CD4-positive, alpha-beta T cell (primary cell): ENCODE measurements at regions not wholly inside any gene's neighbourhood (a gene's known extent, or its start where the extent isn't known, plus 50 kb on each side); places are given as distances from the start of the nearest gene placed in this dataset.

ENCODE experiments used
- ATAC-seq: fragments of 200-7000 bp; cut with Tn5 transposase; one replicate; pipeline ENCODE4 v1.10.0; 2022; ENCODE audit warnings: mild to moderate bottlenecking; ENCODE audit not compliant: poor library complexity
- CTCF ChIA-PET: fragments of 350-600 bp; sonication (Branson Sonifier 250); formaldehyde crosslinking; loops from one replicate; lab custom pipeline; 2021; ENCODE audit warnings: antibody characterized with exemption, inconsistent platforms; lab: Charles Lee
- POLR2A ChIA-PET: fragments of 350-600 bp; sonication (Branson Sonifier 250); formaldehyde crosslinking; loops from one replicate; lab custom pipeline; 2021; ENCODE audit warnings: antibody characterized with exemption, inconsistent platforms; lab: Charles Lee
- DNase-seq, 14 experiments: peaks; one replicate each; pipeline ENCODE4 v3.0.0-alpha.2; 2013 to 2020; ENCODE audit warnings: mixed read lengths in 2 of 14
- H3K27ac ChIP-seq, 2 donors: one replicate each; pipeline versions ENCODE4 v1.5.1 to v1.7.0; 2013; ENCODE audit warnings: low read length in 2 of 2, low read depth in 1 of 2, mild to moderate bottlenecking in 1 of 2
- H3K27me3 ChIP-seq, 2 experiments: 1 replicate in 1 of 2; 2 replicates in 1 of 2; pipeline versions ENCODE4 v1.6.1 to v1.7.0; 2013; ENCODE audit warnings: low read length in 2 of 2, control low read depth in 1 of 2, mild to moderate bottlenecking in 1 of 2, moderate library complexity in 1 of 2; ENCODE audit not compliant: insufficient read depth in 2 of 2, control insufficient read depth in 1 of 2
- H3K36me3 ChIP-seq: one replicate; pipeline ENCODE4 v1.6.1; 2013; ENCODE audit warnings: low read length, control low read depth; ENCODE audit not compliant: insufficient read depth
- H3K4me1 ChIP-seq: one replicate; pipeline ENCODE4 v1.6.1; 2013; ENCODE audit warnings: low read length, control low read depth; ENCODE audit not compliant: insufficient read depth
- H3K4me3 ChIP-seq: one replicate; pipeline ENCODE4 v1.5.1; 2013; ENCODE audit warnings: mild to moderate bottlenecking, low read length, moderate library complexity
- H3K9me3 ChIP-seq, 2 experiments: 1 replicate in 1 of 2; 2 replicates in 1 of 2; pipeline versions ENCODE4 v1.6.1 to v1.7.0; 2013; ENCODE audit warnings: low read length in 2 of 2, mild to moderate bottlenecking in 2 of 2, control low read depth in 1 of 2, moderate library complexity in 1 of 2; ENCODE audit not compliant: control insufficient read depth in 1 of 2, insufficient read depth in 1 of 2
- H3K27ac Mint-ChIP-seq: one replicate; pipeline ENCODE4 v1.8.0; 2020; ENCODE audit warnings: mixed read lengths
- H3K27me3 Mint-ChIP-seq: one replicate; pipeline ENCODE4 v1.8.0; 2021; ENCODE audit warnings: mixed read lengths
- H3K36me3 Mint-ChIP-seq: one replicate; pipeline ENCODE4 v1.8.0; 2021; ENCODE audit warnings: low read depth, mixed read lengths
- H3K4me1 Mint-ChIP-seq: one replicate; pipeline ENCODE4 v1.8.0; 2021; ENCODE audit warnings: low read depth, mixed read lengths
- H3K4me3 Mint-ChIP-seq: one replicate; pipeline ENCODE4 v1.8.0; 2020; ENCODE audit warnings: mild to moderate bottlenecking, mixed read lengths
- H3K9me3 Mint-ChIP-seq: one replicate; pipeline ENCODE4 v1.8.0; 2020; ENCODE audit warnings: mixed read lengths
- intact Hi-C, 2 experiments: fragments of 100-400 bp; cut with DNase I in 1 of 2; cut with micrococcal nuclease in 1 of 2; formaldehyde crosslinking; loops; one replicate each; pipeline versions ENCODE4 v1.15.1 to v1.9.0; 2023 to 2025; cut with DNase I, micrococcal nuclease
- TF ChIP-seq, protein P1 (sequence below): fragments of 200-600 bp; IDR thresholded peaks from one replicate; pipeline ENCODE4 v1.8.0; 2022; ENCODE audit warnings: antibody characterized with exemption, mild to moderate bottlenecking

DNA sequence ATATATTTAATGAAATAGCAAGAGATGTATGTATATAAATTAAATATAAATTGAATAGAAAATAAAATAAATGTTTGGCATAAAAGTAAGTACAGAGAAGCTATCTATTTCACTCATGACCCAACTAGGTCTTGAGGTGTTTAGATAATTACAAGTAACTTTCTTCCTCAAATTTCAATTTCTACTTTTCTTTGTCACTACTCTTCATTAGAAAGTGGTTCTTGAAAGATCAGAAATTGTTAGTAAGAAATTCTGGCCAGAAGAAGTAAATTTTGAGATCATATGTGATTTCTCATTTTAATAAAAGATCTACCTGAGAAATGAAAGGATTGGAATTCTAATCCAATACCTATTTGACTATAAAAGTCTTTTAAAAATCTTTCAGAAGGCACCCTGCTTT, 126.9 kb downstream of the BTC start:
- ChIA-PET POLR2A (no interaction called here), CTCF (no interaction called here)
- Mint-ChIP-seq H3K36me3 (no peaks in the 10 kb centered on the region), H3K9me3 (no peaks in the 10 kb centered on the region), H3K4me1 (no peaks in the 10 kb centered on the region), H3K27me3 (no peaks in the 10 kb centered on the region), H3K4me3 (no peak overlapping the region), H3K27ac (no peak overlapping the region)
- no peak for DNase-seq
- ATAC-seq, result no peak
- no peaks in the 10 kb centered on the region for H3K27me3 ChIP-seq
- no peak overlapping the region for H3K4me3 ChIP-seq
- no peak overlapping the region for H3K27ac ChIP-seq
- no peaks in the 10 kb centered on the region for H3K9me3 ChIP-seq
- TF ChIP-seq, protein P1, sequence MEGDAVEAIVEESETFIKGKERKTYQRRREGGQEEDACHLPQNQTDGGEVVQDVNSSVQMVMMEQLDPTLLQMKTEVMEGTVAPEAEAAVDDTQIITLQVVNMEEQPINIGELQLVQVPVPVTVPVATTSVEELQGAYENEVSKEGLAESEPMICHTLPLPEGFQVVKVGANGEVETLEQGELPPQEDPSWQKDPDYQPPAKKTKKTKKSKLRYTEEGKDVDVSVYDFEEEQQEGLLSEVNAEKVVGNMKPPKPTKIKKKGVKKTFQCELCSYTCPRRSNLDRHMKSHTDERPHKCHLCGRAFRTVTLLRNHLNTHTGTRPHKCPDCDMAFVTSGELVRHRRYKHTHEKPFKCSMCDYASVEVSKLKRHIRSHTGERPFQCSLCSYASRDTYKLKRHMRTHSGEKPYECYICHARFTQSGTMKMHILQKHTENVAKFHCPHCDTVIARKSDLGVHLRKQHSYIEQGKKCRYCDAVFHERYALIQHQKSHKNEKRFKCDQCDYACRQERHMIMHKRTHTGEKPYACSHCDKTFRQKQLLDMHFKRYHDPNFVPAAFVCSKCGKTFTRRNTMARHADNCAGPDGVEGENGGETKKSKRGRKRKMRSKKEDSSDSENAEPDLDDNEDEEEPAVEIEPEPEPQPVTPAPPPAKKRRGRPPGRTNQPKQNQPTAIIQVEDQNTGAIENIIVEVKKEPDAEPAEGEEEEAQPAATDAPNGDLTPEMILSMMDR, result no peak
- H3K36me3 ChIP-seq, result no peaks in the 10 kb centered on the region
- H3K4me1 ChIP-seq, result no peaks in the 10 kb centered on the region
- intact Hi-C loops, result no loop called here

DNA sequence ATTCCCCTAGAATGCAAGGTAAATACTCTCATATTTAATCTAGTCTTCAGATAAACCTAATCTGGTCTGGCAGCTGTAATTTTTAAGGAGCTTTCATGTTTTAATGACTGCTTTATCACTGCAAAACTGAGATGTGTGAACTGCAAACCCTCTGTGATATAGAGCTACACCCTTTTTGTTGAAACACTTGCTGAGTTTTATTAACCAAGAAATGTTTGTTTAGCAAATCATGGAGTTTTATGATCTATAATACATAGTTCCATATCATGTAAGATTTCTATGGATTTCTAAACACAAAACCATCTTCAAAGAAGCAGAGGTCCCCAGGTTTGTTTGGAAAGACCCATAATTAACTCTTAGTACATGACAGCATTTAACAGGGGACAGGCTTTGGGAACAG, 126.4 kb downstream of the BTC start:
- Mint-ChIP-seq H3K27ac (no peak overlapping the region), H3K36me3 (no peaks in the 10 kb centered on the region), H3K27me3 (no peaks in the 10 kb centered on the region), H3K4me1 (no peaks in the 10 kb centered on the region), H3K4me3 (no peak overlapping the region), H3K9me3 (no peaks in the 10 kb centered on the region)
- intact Hi-C loops, result no loop called here
- Histone ChIP-seq H3K9me3 (no peaks in the 10 kb centered on the region), H3K4me3 (no peak overlapping the region), H3K27ac (no peak overlapping the region), H3K27me3 (no peaks in the 10 kb centered on the region), H3K36me3 (no peaks in the 10 kb centered on the region), H3K4me1 (no peaks in the 10 kb centered on the region)
- ChIA-PET POLR2A (no interaction called here), CTCF (no interaction called here)
- TF ChIP-seq, protein P1, result no peak
- no peak for DNase-seq
- no peak for ATAC-seq

DNA sequence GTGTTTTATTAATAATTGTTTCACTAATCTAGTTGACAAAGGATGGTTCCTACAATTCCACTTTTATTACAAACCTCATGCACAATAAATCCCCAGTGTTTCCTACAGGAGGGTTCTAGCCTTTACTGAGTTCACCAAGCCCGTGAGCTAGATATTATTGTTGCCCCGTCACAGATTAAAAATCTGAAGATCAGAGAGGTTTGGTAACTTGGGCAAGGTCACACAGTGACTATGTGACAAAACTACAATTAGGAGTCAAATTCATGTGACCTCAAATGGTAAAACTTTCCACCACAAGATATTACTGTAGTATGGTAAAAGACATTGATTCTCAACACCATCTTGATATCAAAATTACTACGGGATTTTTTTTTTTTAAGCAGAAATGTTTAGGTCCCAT, 124.6 kb downstream of the BTC start:
- Histone ChIP-seq H3K36me3 (no peaks in the 10 kb centered on the region), H3K9me3 (no peaks in the 10 kb centered on the region), H3K27ac (no peak overlapping the region), H3K27me3 (no peaks in the 10 kb centered on the region), H3K4me3 (no peak overlapping the region), H3K4me1 (no peaks in the 10 kb centered on the region)
- Mint-ChIP-seq H3K9me3 (no peaks in the 10 kb centered on the region), H3K27me3 (no peaks in the 10 kb centered on the region), H3K36me3 (no peaks in the 10 kb centered on the region), H3K27ac (no peak overlapping the region), H3K4me3 (no peak overlapping the region), H3K4me1 (no peaks in the 10 kb centered on the region)
- CTCF ChIA-PET, result no interaction called here
- TF ChIP-seq, protein P1, result no peak
- POLR2A ChIA-PET, result no interaction called here
- intact Hi-C loops, result loop anchor here (2.0 to 5.0 kb wide), 6 partner anchors 47 to 482 kb away; no protein-coding TSS in a partner anchor
- DNase-seq (no peak), ATAC-seq (no peak)
